Neural cell (in vitro differentiated cells): ENCODE measurements at regions not wholly inside any gene's neighbourhood (a gene's known extent, or its start where the extent isn't known, plus 50 kb on each side); places are given as distances from the start of the nearest gene placed in this dataset.

Source experiments
- H2AFZ ChIP-seq: fragments of 200-600, 300-800 bp; sonication (generic), shearing (Covaris generic); 2 replicates; pipeline ENCODE4 v1.6.0; 2014; ENCODE audit warnings: low read depth, mild to moderate bottlenecking, antibody characterized with exemption, low read length, moderate library complexity
- H3F3A ChIP-seq: fragments of 200-600 bp; shearing (Covaris generic); 2 replicates; pipeline ENCODE4 v1.6.1; 2016; ENCODE audit warnings: mild to moderate bottlenecking, moderate library complexity, mixed read lengths, antibody characterized with exemption, low read length; ENCODE audit not compliant: insufficient read depth, poor library complexity, severe bottlenecking
- H3K27ac ChIP-seq: fragments of 200-600, 300-800 bp; sonication (generic), shearing (Covaris generic); 2 replicates; pipeline ENCODE4 v1.5.1; 2014; ENCODE audit warnings: mild to moderate bottlenecking, low read length, moderate library complexity
- H3K27me3 ChIP-seq: fragments of 300-800, 200-600 bp; sonication (generic), shearing (Covaris generic); 2 replicates; pipeline ENCODE4 v1.6.0; 2014; ENCODE audit warnings: mild to moderate bottlenecking, low read depth, low read length, moderate library complexity; ENCODE audit not compliant: insufficient read depth
- H3K36me3 ChIP-seq: fragments of 300-800, 200-600 bp; sonication (generic), shearing (Covaris generic); 2 replicates; pipeline ENCODE4 v1.5.1; 2014; ENCODE audit warnings: mild to moderate bottlenecking, antibody characterized with exemption, low read length, moderate library complexity; ENCODE audit not compliant: insufficient read depth
- H3K4me2 ChIP-seq: fragments of 300-800, 200-600 bp; sonication (generic), shearing (Covaris generic); 2 replicates; pipeline ENCODE4 v1.6.0; 2014; ENCODE audit warnings: mild to moderate bottlenecking, low read length
- H3K4me3 ChIP-seq: fragments of 300-800, 200-600 bp; sonication (generic), shearing (Covaris generic); 2 replicates; pipeline ENCODE4 v1.5.1; 2014; ENCODE audit warnings: mild to moderate bottlenecking, low read length, moderate library complexity
- H3K79me2 ChIP-seq: fragments of 200-600 bp; shearing (Covaris generic); replicated peaks from 2 replicates; pipeline ENCODE4 v1.6.0; 2014; ENCODE audit warnings: mild to moderate bottlenecking, low read length, moderate library complexity; ENCODE audit not compliant: insufficient read depth
- H3K9ac ChIP-seq: fragments of 300-800, 200-600 bp; sonication (generic), shearing (Covaris generic); 2 replicates; pipeline ENCODE4 v1.6.1; 2016; ENCODE audit warnings: mild to moderate bottlenecking, low read length, mixed read lengths
- H3K9me2 ChIP-seq: fragments of 200-600 bp; shearing (Covaris generic); 2 replicates; pipeline ENCODE4 v1.6.1; 2016; ENCODE audit warnings: mild to moderate bottlenecking, low read length, mixed read lengths; ENCODE audit not compliant: insufficient read depth
- H3K9me3 ChIP-seq: fragments of 200-600, 300-800 bp; sonication (generic), shearing (Covaris generic); 2 replicates; pipeline ENCODE4 v1.6.1; 2016; ENCODE audit warnings: mild to moderate bottlenecking, mixed run types, low read length, moderate library complexity, mixed read lengths
- H4K20me1 ChIP-seq: fragments of 200-600 bp; shearing (Covaris generic); 2 replicates; pipeline ENCODE4 v1.6.1; 2016; ENCODE audit warnings: mild to moderate bottlenecking, mixed run types; ENCODE audit not compliant: insufficient read depth
- EP300 ChIP-seq: fragments of 450-650 bp; conservative IDR thresholded peaks from 2 replicates; pipeline ENCODE4 v1.6.1; 2014; ENCODE audit warnings: antibody characterized with exemption, mild to moderate bottlenecking, moderate library complexity; ENCODE audit not compliant: poor library complexity, severe bottlenecking
- EZH2 ChIP-seq: fragments of 200-600, 300-800 bp; shearing (Covaris generic), sonication (generic); IDR thresholded peaks from 2 replicates; pipeline ENCODE4 v1.6.1; 2014; ENCODE audit warnings: antibody characterized with exemption, low read length, borderline replicate concordance, mild to moderate bottlenecking; ENCODE audit not compliant: insufficient read depth, poor library complexity, severe bottlenecking
- MXI1 ChIP-seq: fragments of 450-650 bp; conservative IDR thresholded peaks from 2 replicates; pipeline ENCODE4 v1.6.1; 2014; ENCODE audit warnings: antibody characterized with exemption, mild to moderate bottlenecking; ENCODE audit not compliant: poor library complexity, severe bottlenecking
- POLR2AphosphoS5 ChIP-seq: IDR thresholded peaks from 2 replicates; pipeline ENCODE4 v1.6.1; 2012
- RAD21 ChIP-seq: fragments of 450-650 bp; conservative IDR thresholded peaks from 2 replicates; pipeline ENCODE4 v1.6.1; 2014; ENCODE audit warnings: antibody characterized with exemption, mild to moderate bottlenecking, moderate library complexity
- SMC3 ChIP-seq: fragments of 450-650 bp; conservative IDR thresholded peaks from 2 replicates; pipeline ENCODE4 v1.6.1; 2014; ENCODE audit warnings: antibody characterized with exemption, mild to moderate bottlenecking, moderate library complexity; ENCODE audit not compliant: poor library complexity
- TAF1 ChIP-seq: IDR thresholded peaks from 2 replicates; pipeline ENCODE4 v1.6.1; 2012; ENCODE audit warnings: low read depth
- TF ChIP-seq, protein P1 (sequence below): fragments of 450-650 bp; IDR thresholded peaks from 2 replicates; pipeline ENCODE4 v1.5.1; 2014; ENCODE audit warnings: antibody characterized with exemption, mild to moderate bottlenecking, moderate library complexity; ENCODE audit not compliant: poor library complexity, severe bottlenecking
- TF ChIP-seq, protein P2 (sequence below): IDR thresholded peaks from 2 replicates; pipeline ENCODE4 v1.6.1; 2012; ENCODE audit warnings: borderline replicate concordance

DNA sequence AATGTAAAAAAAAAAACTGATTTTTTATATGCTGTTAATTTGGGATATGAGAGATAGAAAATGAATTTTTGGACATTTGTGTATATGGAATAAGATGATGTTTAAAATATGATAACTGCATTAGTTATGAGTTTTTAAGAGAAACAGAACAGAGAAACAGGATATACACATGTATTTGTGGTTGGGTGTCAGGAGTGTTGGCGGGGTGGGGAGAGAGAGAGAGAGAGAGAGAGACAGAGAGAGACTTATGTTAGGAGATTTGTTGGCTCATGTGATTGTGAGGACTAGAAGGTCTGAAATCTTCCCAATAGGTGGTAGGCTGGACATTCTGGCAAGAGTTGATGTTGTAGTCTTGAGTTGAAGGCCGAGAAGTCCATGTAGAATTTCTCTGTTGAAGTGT, 1121.6 kb upstream of the GBE1 start:
- H3K79me2 ChIP-seq: no peaks in the 10 kb centered on the region
- H3K27me3 ChIP-seq: no peaks in the 10 kb centered on the region
- no peak overlapping the region for H3K4me2 ChIP-seq
- H3K4me3 ChIP-seq: no peak overlapping the region
- H3K36me3 ChIP-seq: no peaks in the 10 kb centered on the region
- H3F3A ChIP-seq: no peaks in the 10 kb centered on the region
- no peak overlapping the region for H2AFZ ChIP-seq
- no peaks in the 10 kb centered on the region for H3K9me3 ChIP-seq
- no peak for TF ChIP-seq TAF1
- TF ChIP-seq RAD21: no peak
- TF ChIP-seq, protein P1, sequence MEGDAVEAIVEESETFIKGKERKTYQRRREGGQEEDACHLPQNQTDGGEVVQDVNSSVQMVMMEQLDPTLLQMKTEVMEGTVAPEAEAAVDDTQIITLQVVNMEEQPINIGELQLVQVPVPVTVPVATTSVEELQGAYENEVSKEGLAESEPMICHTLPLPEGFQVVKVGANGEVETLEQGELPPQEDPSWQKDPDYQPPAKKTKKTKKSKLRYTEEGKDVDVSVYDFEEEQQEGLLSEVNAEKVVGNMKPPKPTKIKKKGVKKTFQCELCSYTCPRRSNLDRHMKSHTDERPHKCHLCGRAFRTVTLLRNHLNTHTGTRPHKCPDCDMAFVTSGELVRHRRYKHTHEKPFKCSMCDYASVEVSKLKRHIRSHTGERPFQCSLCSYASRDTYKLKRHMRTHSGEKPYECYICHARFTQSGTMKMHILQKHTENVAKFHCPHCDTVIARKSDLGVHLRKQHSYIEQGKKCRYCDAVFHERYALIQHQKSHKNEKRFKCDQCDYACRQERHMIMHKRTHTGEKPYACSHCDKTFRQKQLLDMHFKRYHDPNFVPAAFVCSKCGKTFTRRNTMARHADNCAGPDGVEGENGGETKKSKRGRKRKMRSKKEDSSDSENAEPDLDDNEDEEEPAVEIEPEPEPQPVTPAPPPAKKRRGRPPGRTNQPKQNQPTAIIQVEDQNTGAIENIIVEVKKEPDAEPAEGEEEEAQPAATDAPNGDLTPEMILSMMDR: no peak
- TF ChIP-seq MXI1: no peak
- TF ChIP-seq POLR2AphosphoS5: no peak
- no peak for TF ChIP-seq EZH2
- no peak for TF ChIP-seq EP300
- no peak overlapping the region for H3K9ac ChIP-seq
- no peak overlapping the region for H3K27ac ChIP-seq
- H3K9me2 ChIP-seq: no peaks in the 10 kb centered on the region
- H4K20me1 ChIP-seq: no peaks in the 10 kb centered on the region

DNA sequence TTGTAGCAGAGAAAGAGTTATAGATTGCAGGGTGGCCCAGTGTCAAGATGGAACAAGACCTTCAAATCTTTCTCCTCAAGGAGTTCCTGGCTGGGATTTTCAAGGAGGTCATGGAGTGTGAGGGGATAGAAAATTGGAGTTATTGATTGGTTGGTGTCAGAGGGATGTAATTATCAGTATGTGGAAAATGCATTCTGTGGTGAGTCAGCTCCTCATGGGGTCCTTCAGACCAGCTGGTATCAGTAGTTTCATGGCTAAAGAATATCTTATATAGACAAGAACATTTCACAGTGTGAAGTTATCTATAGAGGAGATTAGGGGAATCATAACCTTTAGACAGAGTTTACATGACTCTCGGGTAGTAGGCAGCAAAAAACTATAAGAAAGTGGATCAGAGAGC, 1114.0 kb upstream of the GBE1 start:
- Histone ChIP-seq H3K9me3 (no peaks in the 10 kb centered on the region), H3K4me2 (no peak overlapping the region), H3F3A (peaks cover 4% of the 10 kb centered on the region), H3K36me3 (no peaks in the 10 kb centered on the region), H2AFZ (no peak overlapping the region), H3K27ac (no peak overlapping the region), H3K79me2 (no peaks in the 10 kb centered on the region), H3K9me2 (no peaks in the 10 kb centered on the region), H3K9ac (no peak overlapping the region), H3K4me3 (no peak overlapping the region), H3K27me3 (no peaks in the 10 kb centered on the region), H4K20me1 (no peaks in the 10 kb centered on the region)
- TF ChIP-seq RAD21 (no peak), TAF1 (no peak), EZH2 (no peak), SMC3 (no peak)
- TF ChIP-seq, protein P1: no peak
- TF ChIP-seq, protein P2, sequence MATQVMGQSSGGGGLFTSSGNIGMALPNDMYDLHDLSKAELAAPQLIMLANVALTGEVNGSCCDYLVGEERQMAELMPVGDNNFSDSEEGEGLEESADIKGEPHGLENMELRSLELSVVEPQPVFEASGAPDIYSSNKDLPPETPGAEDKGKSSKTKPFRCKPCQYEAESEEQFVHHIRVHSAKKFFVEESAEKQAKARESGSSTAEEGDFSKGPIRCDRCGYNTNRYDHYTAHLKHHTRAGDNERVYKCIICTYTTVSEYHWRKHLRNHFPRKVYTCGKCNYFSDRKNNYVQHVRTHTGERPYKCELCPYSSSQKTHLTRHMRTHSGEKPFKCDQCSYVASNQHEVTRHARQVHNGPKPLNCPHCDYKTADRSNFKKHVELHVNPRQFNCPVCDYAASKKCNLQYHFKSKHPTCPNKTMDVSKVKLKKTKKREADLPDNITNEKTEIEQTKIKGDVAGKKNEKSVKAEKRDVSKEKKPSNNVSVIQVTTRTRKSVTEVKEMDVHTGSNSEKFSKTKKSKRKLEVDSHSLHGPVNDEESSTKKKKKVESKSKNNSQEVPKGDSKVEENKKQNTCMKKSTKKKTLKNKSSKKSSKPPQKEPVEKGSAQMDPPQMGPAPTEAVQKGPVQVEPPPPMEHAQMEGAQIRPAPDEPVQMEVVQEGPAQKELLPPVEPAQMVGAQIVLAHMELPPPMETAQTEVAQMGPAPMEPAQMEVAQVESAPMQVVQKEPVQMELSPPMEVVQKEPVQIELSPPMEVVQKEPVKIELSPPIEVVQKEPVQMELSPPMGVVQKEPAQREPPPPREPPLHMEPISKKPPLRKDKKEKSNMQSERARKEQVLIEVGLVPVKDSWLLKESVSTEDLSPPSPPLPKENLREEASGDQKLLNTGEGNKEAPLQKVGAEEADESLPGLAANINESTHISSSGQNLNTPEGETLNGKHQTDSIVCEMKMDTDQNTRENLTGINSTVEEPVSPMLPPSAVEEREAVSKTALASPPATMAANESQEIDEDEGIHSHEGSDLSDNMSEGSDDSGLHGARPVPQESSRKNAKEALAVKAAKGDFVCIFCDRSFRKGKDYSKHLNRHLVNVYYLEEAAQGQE: no peak
